NCI-H2107 treated with DMSO at 0.1 percent for 48 hours (cell line): ENCODE measurements at regions not wholly inside any gene's neighbourhood (a gene's known extent, or its start where the extent isn't known, plus 50 kb on each side); places are given as distances from the start of the nearest gene placed in this dataset.

ENCODE experiments used
- DNase-seq: peaks from one replicate; lab custom pipeline; 2025; ENCODE audit not compliant: unreplicated experiment; lab: John Stamatoyannopoulos, UW

GRCh38 chr5:126198531-126198930 is 224.7 kb upstream of the GRAMD2B start:
- peak; percentile 55 for DNase-seq

DNA sequence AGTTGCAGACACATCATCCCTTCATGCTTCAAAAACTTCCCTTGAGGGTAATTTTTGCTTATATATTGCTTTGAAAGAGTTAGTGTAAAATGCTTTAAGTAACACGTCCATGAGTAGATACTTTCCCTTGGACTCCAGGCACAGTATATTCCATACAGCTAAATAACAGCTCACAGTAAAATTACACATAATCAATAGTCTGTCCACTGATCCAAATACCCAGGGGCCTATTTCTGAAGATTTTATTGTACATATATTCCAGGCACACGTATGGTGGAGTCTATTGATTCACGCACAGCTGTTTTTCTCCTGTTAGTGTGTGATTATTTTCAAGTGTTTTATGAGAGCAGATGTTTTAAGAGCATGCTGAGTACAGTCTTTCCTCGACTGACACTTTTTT is 223.7 kb upstream of the GRAMD2B start:
- DNase-seq = no peak

GRCh38 chr5:126208691-126209090 is 214.5 kb upstream of the GRAMD2B start:
- no peak for DNase-seq

DNA sequence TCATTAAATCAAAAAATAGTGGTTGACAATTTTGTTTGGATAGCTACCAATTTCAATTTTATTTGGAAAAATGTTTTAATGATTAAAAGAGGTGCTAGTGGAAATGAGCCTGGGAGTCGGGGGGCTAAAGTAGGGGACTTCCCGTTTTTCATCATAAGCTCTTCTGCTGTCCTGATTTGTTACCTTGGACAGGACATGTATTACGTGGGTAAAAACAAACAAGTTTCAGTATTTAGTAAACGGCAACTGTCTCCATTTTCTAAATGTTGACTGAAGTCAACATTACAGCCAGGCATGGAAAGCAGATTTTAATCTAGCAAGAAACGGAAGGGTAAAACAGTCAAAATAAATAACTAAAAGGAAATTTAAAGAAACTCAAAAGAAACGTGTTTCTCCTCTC is 212.3 kb upstream of the GRAMD2B start:
- DNase-seq = no peak

GRCh38 chr5:126219616-126220015 is 203.6 kb upstream of the GRAMD2B start:
- no peak for DNase-seq

DNA sequence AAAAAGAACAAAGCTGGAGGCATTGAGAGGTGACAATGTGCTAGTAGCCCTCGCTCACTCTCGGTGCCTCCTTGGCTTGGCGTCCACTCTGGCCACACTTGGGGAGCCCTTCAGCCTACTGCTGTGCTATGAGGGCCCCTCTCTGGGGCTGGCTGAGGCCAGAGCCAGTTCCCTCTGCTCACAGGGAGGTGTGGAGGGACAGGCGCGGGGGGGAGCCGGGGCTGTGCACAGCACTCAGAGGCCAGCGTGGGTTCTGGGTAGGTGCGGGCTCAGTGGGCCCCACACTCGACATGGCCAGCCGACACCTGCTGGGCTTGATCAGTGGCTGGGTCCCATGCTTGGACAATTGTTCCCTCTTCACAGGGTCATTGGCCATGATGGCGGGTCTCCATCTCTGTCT is 202.5 kb upstream of the GRAMD2B start:
- DNase-seq = no peak

- DNase-seq = no peak
Measured at GRCh38 chr5:126228934-126229333, 194.3 kb upstream of the GRAMD2B start.

DNA sequence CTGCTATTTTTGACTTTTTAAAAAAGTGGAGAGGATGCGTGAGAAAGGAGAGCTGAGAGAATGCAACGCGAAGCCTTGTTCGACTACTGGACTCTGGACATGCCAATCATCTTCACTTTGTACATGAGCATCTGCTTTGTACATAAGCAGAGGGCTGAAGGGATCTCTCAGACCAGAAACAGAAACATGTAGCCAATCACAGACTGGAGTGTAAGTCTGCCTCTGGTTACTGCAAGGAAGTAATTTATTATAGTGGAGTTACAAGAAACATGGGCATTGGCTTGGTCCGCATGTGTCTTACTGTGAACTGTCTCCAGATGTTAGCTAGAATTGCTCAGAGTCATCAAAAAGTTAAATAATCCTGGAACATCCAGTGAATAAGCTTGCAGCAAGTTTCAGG is 190.0 kb upstream of the GRAMD2B start:
- DNase-seq = no peak

DNA sequence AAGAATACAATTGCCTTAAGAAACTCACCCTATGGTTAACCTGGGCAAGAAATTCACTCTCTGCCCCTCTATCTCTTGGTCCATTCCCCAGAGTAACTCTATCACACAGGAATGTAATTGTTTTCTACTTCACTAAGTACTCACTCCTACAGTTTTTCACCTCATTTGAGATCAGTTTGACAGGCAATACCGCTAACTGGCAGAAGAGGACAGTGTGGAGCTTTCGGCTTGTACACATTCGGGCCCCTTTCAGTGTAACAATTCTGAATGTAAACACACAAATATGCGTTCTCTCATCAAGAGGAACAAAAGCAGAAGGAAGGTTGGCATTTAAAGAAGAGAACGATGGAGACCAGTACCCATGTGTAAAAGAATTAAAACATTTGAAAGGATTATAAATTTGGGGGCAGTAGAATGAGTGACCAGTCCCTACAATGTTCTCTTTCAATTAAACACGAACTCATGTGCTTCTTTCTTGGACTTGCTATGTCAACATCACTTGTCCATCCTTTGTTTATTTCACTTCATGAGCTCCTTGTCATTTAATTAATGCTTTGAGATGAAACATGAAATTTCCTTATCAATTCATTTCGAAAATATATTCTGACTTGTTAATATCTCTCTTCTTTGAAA is 188.5 kb upstream of the GRAMD2B start:
- peak; percentile 7 for DNase-seq

DNA sequence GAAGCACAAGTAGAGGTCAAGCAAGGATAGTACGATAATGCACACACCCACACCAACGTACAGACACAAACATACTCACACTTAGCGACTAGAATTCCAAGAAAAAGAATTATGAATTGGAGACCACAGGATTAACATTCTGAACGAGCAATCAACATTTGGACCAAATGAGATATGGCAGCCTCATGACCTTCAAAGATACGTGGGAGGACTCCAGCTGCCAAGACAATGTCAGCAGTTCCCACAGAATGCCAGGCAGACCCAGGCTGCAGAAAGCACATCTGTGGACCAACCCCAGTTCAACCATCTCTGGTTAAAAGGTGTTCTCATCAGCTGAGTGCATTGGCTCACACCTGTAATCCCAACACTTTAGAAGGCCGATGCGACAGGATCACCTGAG is 187.6 kb upstream of the GRAMD2B start:
- no peak for DNase-seq

GRCh38 chr5:126236994-126237393 is 186.2 kb upstream of the GRAMD2B start:
- DNase-seq = no peak

GRCh38 chr5:126248611-126249010 is 174.6 kb upstream of the GRAMD2B start:
- no peak for DNase-seq

- no peak for DNase-seq
Measured at GRCh38 chr5:126251024-126251423, 172.2 kb upstream of the GRAMD2B start.

DNA sequence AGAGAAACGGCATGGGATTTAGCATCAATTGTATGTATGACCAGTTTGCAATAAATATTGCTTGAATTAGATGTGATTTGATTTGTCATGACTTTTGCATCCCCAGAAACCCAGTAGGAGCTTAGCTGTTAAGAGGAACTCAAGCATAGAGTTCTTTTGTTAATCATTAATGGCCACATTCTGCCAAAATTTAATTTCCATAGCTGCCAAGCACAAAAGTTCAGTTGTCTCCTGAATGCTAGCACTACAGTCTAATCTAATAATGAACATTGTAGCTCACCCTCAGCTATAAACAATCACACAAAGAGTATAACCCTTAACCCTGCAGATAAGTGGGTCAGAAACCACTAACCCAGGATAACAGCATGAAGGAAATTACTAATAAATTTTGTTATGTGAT is 169.8 kb upstream of the GRAMD2B start:
- DNase-seq = no peak

GRCh38 chr5:126263591-126264184 is 159.5 kb upstream of the GRAMD2B start:
- DNase-seq = no peak

- DNase-seq = no peak
Measured at GRCh38 chr5:126265917-126266316, 157.3 kb upstream of the GRAMD2B start.

DNA sequence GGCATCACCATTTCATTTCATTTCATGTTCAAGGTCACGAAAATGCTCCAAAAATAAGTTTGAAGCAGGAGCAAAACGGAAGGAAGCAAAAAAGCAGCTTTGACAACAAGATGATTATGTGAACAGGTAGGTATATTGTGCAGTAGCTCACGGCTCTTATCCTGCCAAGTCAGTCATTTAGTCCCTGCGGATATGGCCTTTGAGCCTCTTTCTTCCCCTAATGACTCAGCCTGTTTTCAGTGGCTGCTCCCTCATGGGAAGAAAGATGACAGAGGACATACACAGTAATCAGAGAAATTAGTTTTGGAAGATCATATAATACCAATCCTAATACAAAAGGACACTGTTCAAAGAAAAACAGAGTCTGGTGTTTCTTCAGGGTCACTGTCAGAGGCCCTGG is 155.8 kb upstream of the GRAMD2B start:
- no peak for DNase-seq

DNA sequence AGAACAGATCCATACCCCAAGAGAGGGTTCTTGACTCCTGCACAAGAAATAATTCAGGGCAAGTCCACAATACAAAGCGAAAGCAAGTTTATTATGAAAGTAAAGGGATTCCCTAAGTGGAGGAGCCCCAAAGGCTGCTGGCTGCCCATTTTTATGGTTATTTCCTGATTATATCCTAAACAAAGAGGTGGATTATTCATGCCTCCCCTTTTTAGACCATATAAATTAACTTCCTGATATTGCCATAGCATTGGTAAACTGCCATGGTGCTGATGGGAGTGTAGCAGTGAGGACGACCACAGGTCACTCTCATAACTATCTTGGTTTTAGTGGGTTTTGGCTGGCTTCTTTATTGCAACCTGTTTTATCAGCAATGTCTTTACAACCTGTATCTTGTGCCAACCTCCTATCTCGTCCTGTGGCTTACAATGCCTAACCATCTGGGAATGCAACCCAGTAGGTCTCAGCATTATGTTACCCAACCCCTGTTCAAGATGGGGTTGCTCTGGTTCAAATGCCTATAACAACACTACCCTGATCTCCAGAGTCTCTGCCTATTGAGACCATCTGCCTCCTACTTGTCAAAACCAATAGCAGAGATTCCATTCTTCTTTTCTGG is 154.4 kb upstream of the GRAMD2B start:
- no peak for DNase-seq

GRCh38 chr5:126269511-126269910 is 153.7 kb upstream of the GRAMD2B start:
- no peak for DNase-seq

- no peak for DNase-seq
Measured at GRCh38 chr5:126271141-126271540, 152.1 kb upstream of the GRAMD2B start.

- no peak for DNase-seq
Measured at GRCh38 chr5:126274076-126274762, 149.0 kb upstream of the GRAMD2B start.

- DNase-seq = no peak
Measured at GRCh38 chr5:126274763-126275125, 148.5 kb upstream of the GRAMD2B start.
